ENCODE measurements at regions not wholly inside any gene's neighbourhood (a gene's known extent, or its start where the extent isn't known, plus 50 kb on each side); places are given as distances from the start of the nearest gene placed in this dataset.
"Not testable (repeated sequence)": the region's sequence is repeated elsewhere in the genome, so short reads cannot be mapped to it uniquely, and the experiment has no call there.

DNA sequence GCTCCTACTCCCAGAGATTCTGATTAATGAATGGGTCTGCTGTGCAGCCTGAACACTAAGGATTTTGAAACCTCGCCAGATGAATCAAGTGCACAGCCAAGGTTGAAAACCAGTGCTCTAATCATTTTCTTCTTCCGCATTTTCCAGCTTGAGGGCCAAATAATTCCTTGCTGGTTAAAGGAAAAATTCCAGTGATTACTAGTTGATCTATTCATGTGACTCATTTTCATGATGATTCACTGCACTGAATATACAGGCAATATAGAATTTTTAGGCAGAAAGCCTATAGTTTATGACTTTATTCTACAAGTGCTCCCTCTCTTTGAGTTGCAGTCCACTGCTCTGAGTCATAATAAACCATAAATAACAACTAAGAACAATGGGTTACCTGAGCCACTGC, 80.6 kb upstream of the PROKR2 start:
- no peak overlapping the region for H3K9ac ChIP-seq (ENCODE audit: low read length)

DNA sequence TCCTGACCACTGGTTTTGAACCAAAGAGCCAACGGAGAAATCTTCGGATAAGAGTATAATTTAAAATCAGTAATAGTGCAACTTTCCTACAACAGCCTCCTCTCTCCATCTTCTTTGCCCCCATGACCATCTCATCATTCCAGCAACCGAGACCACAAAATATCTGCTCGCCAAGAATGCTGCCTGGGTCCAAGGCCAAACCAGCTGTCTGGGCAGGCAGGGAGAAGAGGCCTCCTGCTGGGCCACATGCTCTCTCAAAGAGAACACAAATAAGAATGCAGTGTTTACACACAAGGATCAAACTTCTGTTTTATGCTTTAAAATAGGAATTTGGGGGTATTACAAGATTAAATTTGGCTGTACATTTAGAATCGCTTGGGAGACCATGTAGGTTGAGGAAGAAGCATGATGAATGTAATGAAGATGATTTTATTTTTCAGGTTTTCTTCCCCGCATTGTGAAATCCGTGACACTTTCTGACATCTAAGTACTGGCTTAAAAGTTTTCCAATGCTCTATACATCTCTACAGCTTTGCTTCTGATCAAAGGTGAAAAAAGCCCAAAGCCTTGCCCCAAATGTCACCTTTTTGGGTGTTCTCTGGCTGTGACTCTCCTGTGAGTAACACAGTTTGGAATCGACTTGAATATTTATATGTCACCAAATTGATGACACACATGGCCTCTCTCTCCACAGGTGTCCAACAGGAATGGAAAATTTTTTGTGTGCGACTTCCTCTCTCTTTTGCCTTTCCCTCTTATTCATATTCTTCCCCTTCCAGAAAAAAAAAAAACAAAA, 79.4 kb upstream of the PROKR2 start:
- no peaks in the 10 kb centered on the region for H3K36me3 ChIP-seq (ENCODE audit: insufficient read depth, low read length)
- DNase-seq = no peak
- no peaks in the 10 kb centered on the region for H3K79me2 ChIP-seq (ENCODE audit: low read length)
- H4K20me1 ChIP-seq (ENCODE audit: insufficient read depth, low read depth, low read length) = no peaks in the 10 kb centered on the region
- no peaks in the 10 kb centered on the region for H3K27me3 ChIP-seq (ENCODE audit: low read length)
- H3K9me3 ChIP-seq (ENCODE audit: low read length) = no peaks in the 10 kb centered on the region
- no peaks in the 10 kb centered on the region for H3K4me1 ChIP-seq (ENCODE audit: low read length)
- no peak overlapping the region for H3K9ac ChIP-seq (ENCODE audit: low read length)
- no peak overlapping the region for H3K4me3 ChIP-seq (ENCODE audit: low read length)
- H2AFZ ChIP-seq (ENCODE audit: low read length) = no peak overlapping the region
- no peaks in the 10 kb centered on the region for H3K9me2 ChIP-seq (replicated peaks; ENCODE audit: insufficient read depth, low read length)
- H3K27ac ChIP-seq (ENCODE audit: low read length) = no peak overlapping the region
- no peak overlapping the region for H3K4me2 ChIP-seq (ENCODE audit: low read depth, low read length, poor library complexity, severe bottlenecking)

More for the DNA sequence above, 80.6 kb upstream of the PROKR2 start:
- Histone ChIP-seq H3K79me2 (ENCODE audit: low read length) (no peaks in the 10 kb centered on the region), H3K9me2 (replicated peaks; ENCODE audit: insufficient read depth, low read length) (no peaks in the 10 kb centered on the region), H2AFZ (ENCODE audit: low read length) (no peak overlapping the region), H3K4me3 (ENCODE audit: low read length) (no peak overlapping the region), H4K20me1 (ENCODE audit: insufficient read depth, low read depth, low read length) (no peaks in the 10 kb centered on the region), H3K4me2 (ENCODE audit: low read depth, low read length, poor library complexity, severe bottlenecking) (no peak overlapping the region), H3K27ac (ENCODE audit: low read length) (no peak overlapping the region), H3K9me3 (ENCODE audit: low read length) (no peaks in the 10 kb centered on the region), H3K27me3 (ENCODE audit: low read length) (no peaks in the 10 kb centered on the region), H3K36me3 (ENCODE audit: insufficient read depth, low read length) (no peaks in the 10 kb centered on the region), H3K4me1 (ENCODE audit: low read length) (no peaks in the 10 kb centered on the region)
- no peak for DNase-seq

DNA sequence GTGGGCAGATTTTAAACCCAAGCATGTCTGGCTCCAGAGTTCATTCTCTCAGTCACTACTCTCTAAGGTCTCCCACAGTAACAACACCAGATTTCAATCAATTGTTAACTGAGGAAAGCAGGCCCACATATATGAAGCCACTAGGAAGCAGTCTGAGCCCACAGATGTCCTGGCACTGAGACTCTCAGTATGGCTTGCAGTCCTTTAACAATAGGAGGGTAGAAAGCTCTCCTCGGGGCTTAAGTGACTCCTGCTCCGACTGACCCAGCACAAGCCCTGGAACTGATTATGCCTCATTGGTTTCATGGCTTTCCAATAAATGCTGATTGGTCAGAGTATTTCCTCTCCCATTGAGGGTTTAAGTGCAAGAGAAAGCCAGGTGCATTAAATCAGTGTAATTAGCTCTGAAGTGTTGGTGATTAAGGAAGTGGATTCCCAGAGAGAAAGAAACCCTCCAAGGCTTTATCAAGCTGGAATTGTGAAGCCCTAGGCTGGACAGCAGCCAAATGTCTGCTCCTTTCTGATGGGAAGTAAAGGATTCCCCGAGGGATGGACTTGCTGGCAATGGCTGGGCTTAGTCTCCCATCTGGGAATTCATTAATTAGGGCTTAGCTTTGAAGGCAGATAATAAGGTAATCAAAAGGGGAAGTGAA, 76.6 kb upstream of the PROKR2 start:
- no peaks in the 10 kb centered on the region for H3K79me2 ChIP-seq (ENCODE audit: low read length)
- no peak for DNase-seq
- H2AFZ ChIP-seq (ENCODE audit: low read length) = no peak overlapping the region
- no peaks in the 10 kb centered on the region for H3K9me2 ChIP-seq (replicated peaks; ENCODE audit: insufficient read depth, low read length)
- H3K4me1 ChIP-seq (ENCODE audit: low read length) = no peaks in the 10 kb centered on the region
- H3K4me3 ChIP-seq (ENCODE audit: low read length) = no peak overlapping the region
- H4K20me1 ChIP-seq (ENCODE audit: insufficient read depth, low read depth, low read length) = no peaks in the 10 kb centered on the region
- H3K4me2 ChIP-seq (ENCODE audit: low read depth, low read length, poor library complexity, severe bottlenecking) = no peak overlapping the region
- no peaks in the 10 kb centered on the region for H3K9me3 ChIP-seq (ENCODE audit: low read length)
- no peaks in the 10 kb centered on the region for H3K27me3 ChIP-seq (ENCODE audit: low read length)
- no peaks in the 10 kb centered on the region for H3K36me3 ChIP-seq (ENCODE audit: insufficient read depth, low read length)
- H3K9ac ChIP-seq (ENCODE audit: low read length) = no peak overlapping the region
- no peak overlapping the region for H3K27ac ChIP-seq (ENCODE audit: low read length)

DNA sequence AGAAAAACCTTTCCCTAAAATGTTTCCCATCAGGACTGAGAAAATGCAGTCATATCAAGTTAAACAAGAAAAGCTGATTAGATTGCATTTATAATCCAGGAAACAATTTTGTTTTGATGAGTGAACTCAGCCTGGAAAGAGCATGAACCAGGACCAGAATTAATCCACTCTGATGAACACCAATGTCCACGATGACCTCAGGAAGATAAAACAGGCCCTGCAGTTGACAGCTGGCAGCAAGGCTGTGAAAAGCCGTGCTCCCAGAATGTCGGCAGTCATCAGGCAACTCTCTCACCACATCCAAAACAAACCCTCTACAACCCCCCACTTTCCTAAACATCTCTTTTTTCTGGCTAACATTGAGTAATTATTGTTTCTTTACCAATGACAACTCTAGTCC, 74.0 kb upstream of the PROKR2 start:
- Histone ChIP-seq H3K27ac (ENCODE audit: low read length) (no peak overlapping the region), H3K79me2 (ENCODE audit: low read length) (no peaks in the 10 kb centered on the region), H3K9me2 (replicated peaks; ENCODE audit: insufficient read depth, low read length) (no peaks in the 10 kb centered on the region), H3K4me3 (ENCODE audit: low read length) (no peak overlapping the region), H3K9me3 (ENCODE audit: low read length) (no peaks in the 10 kb centered on the region), H2AFZ (ENCODE audit: low read length) (no peak overlapping the region), H3K4me2 (ENCODE audit: low read depth, low read length, poor library complexity, severe bottlenecking) (no peak overlapping the region), H4K20me1 (ENCODE audit: insufficient read depth, low read depth, low read length) (no peaks in the 10 kb centered on the region), H3K9ac (ENCODE audit: low read length) (no peak overlapping the region), H3K27me3 (ENCODE audit: low read length) (no peaks in the 10 kb centered on the region), H3K36me3 (ENCODE audit: insufficient read depth, low read length) (no peaks in the 10 kb centered on the region), H3K4me1 (ENCODE audit: low read length) (no peaks in the 10 kb centered on the region)
- no peak for DNase-seq

DNA sequence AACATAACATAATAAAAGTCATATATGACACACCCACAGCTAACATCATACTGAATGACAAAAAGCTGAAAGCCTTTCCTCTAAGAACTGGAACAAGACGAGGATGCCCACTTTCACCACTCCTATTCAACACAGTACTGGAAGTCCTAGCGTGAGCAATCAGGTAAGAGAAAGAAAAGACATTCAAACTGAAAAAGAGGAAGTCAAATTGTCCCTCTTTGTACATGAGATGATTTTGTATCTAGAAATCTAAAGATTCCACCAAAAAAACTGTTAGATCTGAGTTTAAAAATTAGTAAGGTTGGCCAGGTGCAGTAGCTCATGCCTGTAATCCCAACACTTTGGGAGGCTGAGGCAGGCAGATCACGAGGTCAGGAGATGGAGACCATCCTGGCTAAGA, 70.1 kb upstream of the PROKR2 start:
- not testable (repeated sequence) for H3K27ac ChIP-seq (ENCODE audit: low read length); H3K36me3 ChIP-seq (ENCODE audit: insufficient read depth, low read length); H4K20me1 ChIP-seq (ENCODE audit: insufficient read depth, low read depth, low read length); H3K4me3 ChIP-seq (ENCODE audit: low read length); H2AFZ ChIP-seq (ENCODE audit: low read length); H3K27me3 ChIP-seq (ENCODE audit: low read length); H3K79me2 ChIP-seq (ENCODE audit: low read length); H3K9ac ChIP-seq (ENCODE audit: low read length); H3K4me2 ChIP-seq (ENCODE audit: low read depth, low read length, poor library complexity, severe bottlenecking); H3K4me1 ChIP-seq (ENCODE audit: low read length); H3K9me2 ChIP-seq (replicated peaks; ENCODE audit: insufficient read depth, low read length); DNase-seq; H3K9me3 ChIP-seq (ENCODE audit: low read length)

DNA sequence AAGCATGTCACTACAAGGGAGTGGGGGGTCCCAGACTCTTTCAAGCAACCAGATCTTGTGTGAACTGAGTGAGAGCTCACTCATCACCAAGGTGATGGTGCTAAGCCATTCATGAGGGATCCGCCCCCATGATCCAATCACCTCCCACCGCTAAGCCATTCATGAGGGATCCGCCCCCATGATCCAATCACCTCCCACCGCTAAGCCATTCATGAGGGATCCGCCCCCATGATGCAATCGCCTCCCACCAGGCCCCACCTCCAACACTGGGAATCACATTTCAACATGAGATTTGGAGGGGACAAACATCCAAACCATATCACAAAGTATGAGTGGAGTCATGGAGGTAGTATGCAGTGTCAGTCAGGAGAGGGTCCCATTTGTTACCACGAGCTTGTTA, 64.8 kb upstream of the PROKR2 start:
- not testable (repeated sequence) for H3K27ac ChIP-seq (ENCODE audit: low read length); H3K9ac ChIP-seq (ENCODE audit: low read length); H4K20me1 ChIP-seq (ENCODE audit: insufficient read depth, low read depth, low read length); H2AFZ ChIP-seq (ENCODE audit: low read length); H3K9me3 ChIP-seq (ENCODE audit: low read length); H3K27me3 ChIP-seq (ENCODE audit: low read length); H3K36me3 ChIP-seq (ENCODE audit: insufficient read depth, low read length); DNase-seq; H3K4me1 ChIP-seq (ENCODE audit: low read length); H3K9me2 ChIP-seq (replicated peaks; ENCODE audit: insufficient read depth, low read length); H3K4me2 ChIP-seq (ENCODE audit: low read depth, low read length, poor library complexity, severe bottlenecking); H3K4me3 ChIP-seq (ENCODE audit: low read length); H3K79me2 ChIP-seq (ENCODE audit: low read length)

DNA sequence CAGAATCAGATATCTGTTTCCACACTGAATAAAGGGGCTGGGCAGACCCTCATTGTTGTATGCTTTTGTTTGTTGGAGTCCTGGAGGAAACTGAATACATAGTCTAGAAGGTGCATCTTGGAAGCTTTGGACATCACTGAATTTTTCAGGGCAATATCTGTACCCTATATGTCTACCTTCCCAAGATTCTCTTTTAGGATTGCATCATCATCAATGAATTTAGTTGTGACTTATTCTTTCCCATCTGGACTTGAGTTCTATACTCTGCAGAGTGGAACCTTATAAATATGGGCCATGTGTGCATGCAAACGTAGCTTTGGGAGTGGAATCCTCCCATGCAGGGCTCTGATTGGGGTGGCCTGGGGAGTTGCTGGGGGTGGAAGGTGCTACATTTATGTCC, 60.7 kb upstream of the PROKR2 start:
- Histone ChIP-seq H3K4me2 (ENCODE audit: low read depth, low read length, poor library complexity, severe bottlenecking) (no peak overlapping the region), H3K27ac (ENCODE audit: low read length) (no peak overlapping the region), H3K9me2 (replicated peaks; ENCODE audit: insufficient read depth, low read length) (no peaks in the 10 kb centered on the region), H3K79me2 (ENCODE audit: low read length) (no peaks in the 10 kb centered on the region), H3K4me1 (ENCODE audit: low read length) (no peaks in the 10 kb centered on the region), H3K9ac (ENCODE audit: low read length) (no peak overlapping the region), H3K27me3 (ENCODE audit: low read length) (no peaks in the 10 kb centered on the region), H3K9me3 (ENCODE audit: low read length) (no peaks in the 10 kb centered on the region), H3K36me3 (ENCODE audit: insufficient read depth, low read length) (no peaks in the 10 kb centered on the region), H2AFZ (ENCODE audit: low read length) (no peak overlapping the region), H4K20me1 (ENCODE audit: insufficient read depth, low read depth, low read length) (no peaks in the 10 kb centered on the region), H3K4me3 (ENCODE audit: low read length) (no peak overlapping the region)
- DNase-seq = no peak

DNA sequence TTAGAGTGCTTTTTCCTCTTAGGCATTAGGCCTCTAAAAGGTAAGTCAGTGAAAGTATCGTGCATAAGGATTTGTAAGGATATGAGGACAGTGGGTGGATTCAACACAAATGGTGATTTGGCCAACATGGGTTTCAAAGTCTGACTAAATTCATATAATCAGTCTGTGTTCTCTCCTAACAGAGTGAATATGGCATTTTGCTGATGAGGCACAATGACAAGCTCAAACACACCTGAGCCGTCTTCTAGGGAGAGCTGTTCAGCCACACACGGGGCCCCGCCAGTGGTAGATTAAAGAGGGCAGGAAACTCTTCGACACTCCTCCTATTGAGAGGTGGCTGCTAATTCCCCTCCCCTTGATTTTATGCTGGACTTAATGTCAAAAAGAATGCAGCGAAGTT, 59.5 kb upstream of the PROKR2 start:
- Histone ChIP-seq H2AFZ (ENCODE audit: low read length) (no peak overlapping the region), H3K79me2 (ENCODE audit: low read length) (no peaks in the 10 kb centered on the region), H3K4me2 (ENCODE audit: low read depth, low read length, poor library complexity, severe bottlenecking) (no peak overlapping the region), H3K27ac (ENCODE audit: low read length) (no peak overlapping the region), H3K9me2 (replicated peaks; ENCODE audit: insufficient read depth, low read length) (no peaks in the 10 kb centered on the region), H3K9ac (ENCODE audit: low read length) (no peak overlapping the region), H3K9me3 (ENCODE audit: low read length) (no peaks in the 10 kb centered on the region), H3K27me3 (ENCODE audit: low read length) (no peaks in the 10 kb centered on the region), H3K4me3 (ENCODE audit: low read length) (no peak overlapping the region), H3K4me1 (ENCODE audit: low read length) (no peaks in the 10 kb centered on the region), H4K20me1 (ENCODE audit: insufficient read depth, low read depth, low read length) (no peaks in the 10 kb centered on the region), H3K36me3 (ENCODE audit: insufficient read depth, low read length) (no peaks in the 10 kb centered on the region)
- no peak for DNase-seq

Measured in Karpas-422 (cell line).